ENCODE measurements at regions not wholly inside any gene's neighbourhood (a gene's known extent, or its start where the extent isn't known, plus 50 kb on each side); places are given as distances from the start of the nearest gene placed in this dataset.
"Not testable (repeated sequence)": the region's sequence is repeated elsewhere in the genome, so short reads cannot be mapped to it uniquely, and the experiment has no call there.

- H3K36me3 Mint-ChIP-seq (ENCODE audit: low read depth); H3K27ac Mint-ChIP-seq; H3K27me3 Mint-ChIP-seq; H3K4me3 Mint-ChIP-seq; POLR2A ChIA-PET; H3K9me3 Mint-ChIP-seq; H3K4me1 Mint-ChIP-seq; DNase-seq: not testable (repeated sequence)
- CTCF ChIA-PET = interaction anchor here (1.4 kb wide), 1 partner anchor 9 kb away, joined by 3 read pairs; no protein-coding TSS in a partner anchor
Measured at GRCh38 chr10:29725927-29726326, 91.2 kb upstream of the SVIL start.

GRCh38 chr10:29725133-29725720 is 90.5 kb upstream of the SVIL start:
- H3K27me3 Mint-ChIP-seq = no peaks in the 10 kb centered on the region
- peaks cover 4% of the 10 kb centered on the region for H3K36me3 Mint-ChIP-seq (ENCODE audit: low read depth)
- no peak overlapping the region for H3K27ac Mint-ChIP-seq
- CTCF ChIA-PET = interaction anchor here (1.4 kb wide), 1 partner anchor 10 kb away, joined by 3 read pairs; no protein-coding TSS in a partner anchor
- DNase-seq = no peak
- H3K9me3 Mint-ChIP-seq = peaks cover 4% of the 10 kb centered on the region
- POLR2A ChIA-PET = no interaction called here
- H3K4me1 Mint-ChIP-seq = peaks cover 7% of the 10 kb centered on the region
- no peak overlapping the region for H3K4me3 Mint-ChIP-seq

- Mint-ChIP-seq H3K36me3 (ENCODE audit: low read depth) (peaks cover 7% of the 10 kb centered on the region), H3K4me1 (peaks cover 7% of the 10 kb centered on the region), H3K9me3 (peaks cover 12% of the 10 kb centered on the region), H3K27me3 (no peaks in the 10 kb centered on the region), H3K4me3 (no peak overlapping the region), H3K27ac (no peak overlapping the region)
- CTCF ChIA-PET = interaction anchor here (1.1 kb wide), 1 partner anchor 35 kb away, joined by 3 read pairs; no protein-coding TSS in a partner anchor
- DNase-seq = no peak
- POLR2A ChIA-PET = no interaction called here
Measured at GRCh38 chr10:29723726-29724125, 89.0 kb upstream of the SVIL start.

GRCh38 chr10:29722777-29723176 is 88.0 kb upstream of the SVIL start:
- no peak overlapping the region for H3K27ac Mint-ChIP-seq
- no peak for DNase-seq
- H3K4me1 Mint-ChIP-seq = peaks cover 7% of the 10 kb centered on the region
- H3K36me3 Mint-ChIP-seq (ENCODE audit: low read depth) = peaks cover 7% of the 10 kb centered on the region
- H3K4me3 Mint-ChIP-seq = no peak overlapping the region
- H3K9me3 Mint-ChIP-seq = peaks cover 17% of the 10 kb centered on the region
- CTCF ChIA-PET = no interaction called here
- POLR2A ChIA-PET = no interaction called here
- no peaks in the 10 kb centered on the region for H3K27me3 Mint-ChIP-seq

- DNase-seq = no peak
- Mint-ChIP-seq H3K27me3 (no peaks in the 10 kb centered on the region), H3K9me3 (peaks cover 23% of the 10 kb centered on the region), H3K27ac (no peak overlapping the region), H3K36me3 (ENCODE audit: low read depth) (peaks cover 7% of the 10 kb centered on the region), H3K4me1 (peaks cover 5% of the 10 kb centered on the region), H3K4me3 (no peak overlapping the region)
- CTCF ChIA-PET = no interaction called here
- POLR2A ChIA-PET = no interaction called here
Measured at GRCh38 chr10:29720149-29720548, 85.4 kb upstream of the SVIL start.

GRCh38 chr10:29719281-29719675 is 84.5 kb upstream of the SVIL start:
- Mint-ChIP-seq H3K27me3 (no peaks in the 10 kb centered on the region), H3K4me3 (no peak overlapping the region), H3K36me3 (ENCODE audit: low read depth) (peaks cover 7% of the 10 kb centered on the region), H3K27ac (no peak overlapping the region), H3K4me1 (peaks cover 5% of the 10 kb centered on the region), H3K9me3 (peaks cover 23% of the 10 kb centered on the region)
- POLR2A ChIA-PET = no interaction called here
- CTCF ChIA-PET = interaction anchor here (1.1 to 1.3 kb wide), 2 partner anchors 16 to 17 kb away, joined by 3 read pairs; no protein-coding TSS in a partner anchor
- DNase-seq = no peak

- DNase-seq = no peak
- no peak overlapping the region for H3K27ac Mint-ChIP-seq
- peaks cover 7% of the 10 kb centered on the region for H3K36me3 Mint-ChIP-seq (ENCODE audit: low read depth)
- no peak overlapping the region for H3K4me3 Mint-ChIP-seq
- no peaks in the 10 kb centered on the region for H3K4me1 Mint-ChIP-seq
- POLR2A ChIA-PET = no interaction called here
- CTCF ChIA-PET = no interaction called here
- H3K9me3 Mint-ChIP-seq = peaks cover 19% of the 10 kb centered on the region
- no peaks in the 10 kb centered on the region for H3K27me3 Mint-ChIP-seq
Measured at GRCh38 chr10:29715296-29715695, 80.5 kb upstream of the SVIL start.

GRCh38 chr10:29714096-29714874 is 79.5 kb upstream of the SVIL start:
- ChIA-PET CTCF (no interaction called here), POLR2A (no interaction called here)
- Mint-ChIP-seq H3K4me1 (no peaks in the 10 kb centered on the region), H3K9me3 (peaks cover 13% of the 10 kb centered on the region), H3K27me3 (no peaks in the 10 kb centered on the region), H3K27ac (no peak overlapping the region), H3K36me3 (ENCODE audit: low read depth) (peaks cover 2% of the 10 kb centered on the region), H3K4me3 (no peak overlapping the region)
- DNase-seq = no peak

GRCh38 chr10:29713450-29713849 is 78.7 kb upstream of the SVIL start:
- POLR2A ChIA-PET = no interaction called here
- CTCF ChIA-PET = no interaction called here
- H3K4me3 Mint-ChIP-seq = no peak overlapping the region
- H3K27me3 Mint-ChIP-seq = no peaks in the 10 kb centered on the region
- H3K9me3 Mint-ChIP-seq = peaks cover 9% of the 10 kb centered on the region
- no peaks in the 10 kb centered on the region for H3K4me1 Mint-ChIP-seq
- H3K36me3 Mint-ChIP-seq (ENCODE audit: low read depth) = peaks cover 3% of the 10 kb centered on the region
- DNase-seq = no peak
- H3K27ac Mint-ChIP-seq = no peak overlapping the region

GRCh38 chr10:29712108-29712507 is 77.3 kb upstream of the SVIL start:
- Mint-ChIP-seq H3K4me3 (no peak overlapping the region), H3K36me3 (ENCODE audit: low read depth) (peaks cover 3% of the 10 kb centered on the region), H3K27ac (no peak overlapping the region), H3K27me3 (no peaks in the 10 kb centered on the region), H3K9me3 (peaks cover 6% of the 10 kb centered on the region), H3K4me1 (no peaks in the 10 kb centered on the region)
- ChIA-PET CTCF (no interaction called here), POLR2A (no interaction called here)
- no peak for DNase-seq

GRCh38 chr10:29710128-29710527 is 75.4 kb upstream of the SVIL start:
- peaks cover 3% of the 10 kb centered on the region for H3K36me3 Mint-ChIP-seq (ENCODE audit: low read depth)
- peaks cover 8% of the 10 kb centered on the region for H3K4me1 Mint-ChIP-seq
- no peaks in the 10 kb centered on the region for H3K27me3 Mint-ChIP-seq
- CTCF ChIA-PET = no interaction called here
- H3K9me3 Mint-ChIP-seq = no peaks in the 10 kb centered on the region
- H3K4me3 Mint-ChIP-seq = no peak overlapping the region
- no peak overlapping the region for H3K27ac Mint-ChIP-seq
- POLR2A ChIA-PET = no interaction called here
- no peak for DNase-seq

- Mint-ChIP-seq H3K27ac (no peak overlapping the region), H3K27me3 (no peaks in the 10 kb centered on the region), H3K4me3 (no peak overlapping the region), H3K9me3 (no peaks in the 10 kb centered on the region), H3K4me1 (peaks cover 8% of the 10 kb centered on the region), H3K36me3 (ENCODE audit: low read depth) (peaks cover 3% of the 10 kb centered on the region)
- DNase-seq = no peak
- POLR2A ChIA-PET = interaction anchor here (1.3 kb wide), 1 partner anchor 28 kb away, joined by 4 read pairs; no protein-coding TSS in a partner anchor
- CTCF ChIA-PET = no interaction called here
Measured at GRCh38 chr10:29709484-29710002, 74.8 kb upstream of the SVIL start.

GRCh38 chr10:29703271-29703670 is 68.5 kb upstream of the SVIL start:
- Mint-ChIP-seq H3K4me3 (no peak overlapping the region), H3K27ac (no peak overlapping the region), H3K27me3 (no peaks in the 10 kb centered on the region), H3K4me1 (peaks cover 25% of the 10 kb centered on the region), H3K36me3 (ENCODE audit: low read depth) (no peaks in the 10 kb centered on the region), H3K9me3 (no peaks in the 10 kb centered on the region)
- no peak for DNase-seq
- POLR2A ChIA-PET = interaction anchor here (1.5 kb wide), 1 partner anchor 22 kb away, joined by 6 read pairs; no protein-coding TSS in a partner anchor
- CTCF ChIA-PET = no interaction called here

All from activated CD4-positive, alpha-beta memory T cell treated with anti-CD3 and anti-CD28 coated beads, Interleukin-2, amount 10 ng/mL, durations not matched to agents 7 days and 5 days (primary cell).